K562 (cell line): ENCODE measurements at regions not wholly inside any gene's neighbourhood (a gene's known extent, or its start where the extent isn't known, plus 50 kb on each side); places are given as distances from the start of the nearest gene placed in this dataset.

ENCODE experiments used
- ATAC-seq: fragments of 200-7000 bp; cut with Tn5 transposase; 3 replicates; pipeline ENCODE4 v1.9.1; 2020; ENCODE audit warnings: moderate library complexity
- BruUV-seq: library from RNA; stranded (reverse); fragments of 400-500 nt; replicated peaks from 2 replicates; lab custom pipeline; 2021; lab: Mats Ljungman, UMichigan
- CTCF ChIA-PET: fragments of 300-600 bp; formaldehyde crosslinking; extraction: SDS; loops from one replicate; lab custom pipeline; 2021; ENCODE audit warnings: low intra/inter-chr PET ratio; lab: Yijun Ruan, JAX
- POLR2A ChIA-PET: fragments of 300-600, 350-650 bp; sonication (Branson Sonifier 250); formaldehyde crosslinking; extraction: SDS; loops from one replicate; lab custom pipeline; 2021; ENCODE audit warnings: antibody characterized with exemption, inconsistent platforms; lab: Yijun Ruan, JAX
- DNase-seq, 4 experiments: peaks; one replicate each; pipeline versions ENCODE4 v3.0.0 to v3.0.0-alpha.2; 2011 to 2018; ENCODE audit warnings: low spot score in 3 of 4, mixed read lengths in 3 of 4; ENCODE audit errors: extremely low read depth in 1 of 4
- FAIRE-seq: peaks from 2 replicates; lab custom pipeline; 2011; peaks lifted over from hg19 to GRCh38; lab: Jason Lieb, UNC
- H2AFZ ChIP-seq: 2 replicates; pipeline ENCODE4 v1.6.0; 2011; ENCODE audit warnings: low read depth, low read length, control low read depth, inconsistent platforms
- H3K27ac ChIP-seq: fragments of 200-600 bp; 3 replicates; pipeline ENCODE4 v1.8.0; 2011; ENCODE audit warnings: low read depth, mild to moderate bottlenecking, control low read depth, inconsistent platforms, low read length, moderate library complexity, mixed read lengths; ENCODE audit errors: extremely low read depth
- H3K27me3 ChIP-seq, 2 experiments: fragments of 300-600 bp in 1 of 2; 2 replicates in 1 of 2; 3 replicates in 1 of 2; pipeline versions ENCODE4 v1.6.0 to v1.8.0; 2011; ENCODE audit warnings: inconsistent platforms in 2 of 2, low read length in 2 of 2, mild to moderate bottlenecking in 1 of 2, mixed read lengths in 1 of 2, moderate library complexity in 1 of 2; ENCODE audit not compliant: control insufficient read depth in 2 of 2, insufficient read depth in 2 of 2
- H3K36me3 ChIP-seq: fragments of 300-600 bp; 3 replicates; pipeline ENCODE4 v1.8.0; 2011; ENCODE audit warnings: mild to moderate bottlenecking, low read length, inconsistent platforms; ENCODE audit not compliant: control insufficient read depth, insufficient read depth
- H3K4me1 ChIP-seq, 2 experiments: fragments of 200-600 bp in 1 of 2; replicated peaks in 1 of 2; 2 replicates in 1 of 2; 3 replicates in 1 of 2; pipeline versions ENCODE4 v1.5.1 to v1.8.0; 2011; ENCODE audit warnings: inconsistent platforms in 2 of 2, low read length in 2 of 2, mild to moderate bottlenecking in 1 of 2, mixed read lengths in 1 of 2, moderate library complexity in 1 of 2; ENCODE audit not compliant: control insufficient read depth in 2 of 2, insufficient read depth in 2 of 2
- H3K4me2 ChIP-seq: 2 replicates; pipeline ENCODE4 v1.6.1; 2011; ENCODE audit warnings: low read length, control low read depth, inconsistent platforms, mixed read lengths; ENCODE audit not compliant: insufficient read depth
- H3K4me3 ChIP-seq: fragments of 200-600 bp; sonication (generic), shearing (Covaris generic); 2 replicates; pipeline ENCODE4 v1.5.1; 2016; ENCODE audit warnings: control low read depth, inconsistent platforms
- H3K79me2 ChIP-seq: fragments of 200-600 bp; 3 replicates; pipeline ENCODE4 v1.8.0; 2011; ENCODE audit warnings: low read length, inconsistent platforms; ENCODE audit not compliant: control insufficient read depth, insufficient read depth
- H3K9ac ChIP-seq, 2 experiments: 2 replicates each; pipeline versions ENCODE4 v1.6.0 to v1.6.1; 2011; ENCODE audit warnings: low read depth in 2 of 2, low read length in 2 of 2, control low read depth in 1 of 2, inconsistent platforms in 1 of 2, mild to moderate bottlenecking in 1 of 2, mixed read lengths in 1 of 2; ENCODE audit not compliant: insufficient read depth in 1 of 2
- H3K9me1 ChIP-seq: one replicate; pipeline ENCODE4 v1.6.0; 2011; ENCODE audit warnings: inconsistent platforms, mild to moderate bottlenecking, low read length, moderate library complexity; ENCODE audit not compliant: control insufficient read depth, insufficient read depth
- H3K9me3 ChIP-seq: replicated peaks from 2 replicates; pipeline ENCODE4 v1.5.1; 2011; ENCODE audit warnings: low read depth, low read length, inconsistent platforms; ENCODE audit not compliant: control insufficient read depth, insufficient read depth
- H4K20me1 ChIP-seq: replicated peaks from 2 replicates; pipeline ENCODE4 v1.6.1; 2011; ENCODE audit warnings: low read length, inconsistent platforms, mixed read lengths; ENCODE audit not compliant: control insufficient read depth, insufficient read depth
- ARID2 ChIP-seq: fragments of 450-650 bp; IDR thresholded peaks from 2 replicates; pipeline ENCODE4 v1.6.1; 2017; ENCODE audit warnings: antibody characterized with exemption, mild to moderate bottlenecking
- BCOR ChIP-seq: fragments of 450-650 bp; IDR thresholded peaks from 2 replicates; pipeline ENCODE4 v1.6.1; 2016
- GABPA ChIP-seq: fragments of 200-800 bp; sonication (Bioruptor generic); conservative IDR thresholded peaks from 2 replicates; pipeline ENCODE4 v1.6.1; 2016; ENCODE audit warnings: low read depth, missing genetic modification characterization, missing compliant biosample characterization
- KAT8 ChIP-seq: fragments of 450-650 bp; IDR thresholded peaks from 2 replicates; pipeline ENCODE4 v1.6.1; 2016; ENCODE audit warnings: low read depth, mild to moderate bottlenecking
- KLF16 ChIP-seq: IDR thresholded peaks from 2 replicates; pipeline ENCODE4 v1.6.1; 2016; ENCODE audit warnings: antibody characterized with exemption
- MTF1 ChIP-seq: fragments of 250-450 bp; sonication (Bioruptor Pico); IDR thresholded peaks from 2 replicates; pipeline ENCODE4 v1.9.0; 2021; ENCODE audit warnings: moderate library complexity, mild to moderate bottlenecking, inconsistent platforms, borderline replicate concordance
- MYNN ChIP-seq, 2 experiments: sonication (generic); formaldehyde crosslinking in 1 of 2; IDR thresholded peaks; 2 replicates each; pipeline versions ENCODE4 v1.5.0 to v1.6.1; 2016 to 2020; ENCODE audit warnings: antibody characterized with exemption in 1 of 2, missing genetic modification reagents in 1 of 2
- RAD51 ChIP-seq: fragments of 450-650 bp; IDR thresholded peaks from 2 replicates; pipeline ENCODE4 v1.7.1; 2016; ENCODE audit warnings: low read depth, mild to moderate bottlenecking, borderline replicate concordance
- SAFB ChIP-seq: fragments of 200-400 bp; formaldehyde crosslinking; IDR thresholded peaks from 2 replicates; pipeline ENCODE4 v1.6.1; 2017; ENCODE audit warnings: low read depth, low read length, borderline replicate concordance
- SMARCA5 ChIP-seq: fragments of 450-650 bp; IDR thresholded peaks from 2 replicates; pipeline ENCODE4 v1.6.1; 2016
- SOX6 ChIP-seq: fragments of 450-650 bp; IDR thresholded peaks from 2 replicates; pipeline ENCODE4 v1.6.1; 2014; ENCODE audit warnings: mild to moderate bottlenecking
- THRA ChIP-seq: fragments of 450-650 bp; IDR thresholded peaks from 2 replicates; pipeline ENCODE4 v1.6.1; 2017; ENCODE audit warnings: mild to moderate bottlenecking, moderate library complexity
- THRB ChIP-seq: fragments of 450-650 bp; formaldehyde crosslinking; conservative IDR thresholded peaks from 2 replicates; pipeline ENCODE4 v1.4.0; 2022; ENCODE audit warnings: mild to moderate bottlenecking, missing genetic modification characterization
- TSC22D4 ChIP-seq: fragments of 450-650 bp; IDR thresholded peaks from 2 replicates; pipeline ENCODE4 v1.6.1; 2016; ENCODE audit warnings: missing genetic modification characterization, missing biosample characterization, control low read depth
- YBX1 ChIP-seq: fragments of 450-650 bp; IDR thresholded peaks from 2 replicates; pipeline ENCODE4 v1.7.1; 2016; ENCODE audit warnings: mild to moderate bottlenecking
- ZC3H4 ChIP-seq: sonication (generic); formaldehyde crosslinking; IDR thresholded peaks from 2 replicates; pipeline ENCODE4 v1.9.0; 2021; ENCODE audit warnings: missing genetic modification reagents, borderline replicate concordance
- ZFP36 ChIP-seq: fragments of 150-350 bp; IDR thresholded peaks from 2 replicates; pipeline ENCODE4 v1.6.1; 2018; ENCODE audit warnings: low read length, low read depth; ENCODE audit not compliant: partially characterized antibody
- ZNF212 ChIP-seq: fragments of 450-650 bp; formaldehyde crosslinking; IDR thresholded peaks from 2 replicates; pipeline ENCODE4 v1.4.0; 2020; ENCODE audit warnings: mild to moderate bottlenecking
- ZNF445 ChIP-seq: fragments of 250-450 bp; sonication (Bioruptor Pico); IDR thresholded peaks from 2 replicates; pipeline ENCODE4 v1.4.0; 2020; ENCODE audit warnings: low read depth, mild to moderate bottlenecking, moderate library complexity
- ZNF707 ChIP-seq: fragments of 250-450 bp; sonication (Bioruptor Pico); conservative IDR thresholded peaks from 2 replicates; pipeline ENCODE4 v1.8.0; 2022; ENCODE audit warnings: inconsistent platforms, mild to moderate bottlenecking, moderate library complexity
- WGBS: fragments of 100-300 bp; shearing (Covaris generic); methylation state at CpG from one replicate; pipeline ENCODE4 v1.1.6; 2016; ENCODE audit warnings: low coverage, mixed read lengths; ENCODE audit not compliant: insufficient coverage; ENCODE audit errors: missing lambda C conversion rate; 5-methylcytosine and 5-hydroxymethylcytosine counted together
- in situ Hi-C: fragments of 300-500 bp; cut with MboI; formaldehyde crosslinking; loops from 4 replicates; pipeline ENCODE4 v1.15.0; 2018; ENCODE audit warnings: inconsistent platforms, mixed read lengths
- intact Hi-C: fragments of 100-400 bp; cut with micrococcal nuclease; formaldehyde crosslinking; loops from 2 replicates; pipeline ENCODE4 v1.14.2; 2022
- TF ChIP-seq, protein P1 (sequence below): fragments of 250-450 bp; sonication (Bioruptor Pico); IDR thresholded peaks from 2 replicates; pipeline ENCODE4 v1.8.0; 2022; ENCODE audit warnings: inconsistent platforms

DNA sequence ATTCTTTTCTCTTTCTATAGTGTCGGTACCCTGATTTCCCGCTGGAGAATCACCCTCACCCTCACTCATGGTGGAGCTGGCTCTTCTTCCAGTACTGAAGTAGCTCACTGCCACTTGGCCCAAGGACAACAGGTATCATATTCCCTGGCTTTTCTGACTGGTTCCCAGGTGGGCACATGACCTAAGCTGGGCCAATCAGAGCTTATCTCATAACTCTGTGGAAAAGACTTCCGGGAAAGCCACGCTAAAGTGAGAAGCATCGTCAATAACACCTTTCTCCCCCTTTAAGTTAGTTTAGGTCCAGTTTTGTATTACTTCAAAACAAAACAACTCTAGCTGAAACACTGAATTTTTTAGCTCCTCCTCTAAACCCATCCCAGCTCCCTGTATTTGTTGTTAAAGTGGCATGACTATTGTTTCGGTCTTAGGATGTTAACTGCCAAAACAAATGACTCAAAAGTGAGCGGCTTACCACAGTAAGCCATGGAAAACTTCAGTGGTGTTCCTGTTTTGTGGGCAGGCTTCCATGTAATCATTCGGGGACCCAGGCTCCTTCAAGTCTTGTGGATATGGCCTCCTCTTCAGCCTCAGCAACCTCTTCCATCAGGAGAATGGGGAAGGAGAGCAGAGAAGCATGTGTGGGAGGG lies 137.4 kb upstream of the DLX2 start:
- Histone ChIP-seq H2AFZ (peak overlapping the region; percentile 76), H3K79me2 (no peaks in the 10 kb centered on the region), H3K4me3 (no peak overlapping the region), H3K9ac (no peak overlapping the region), H3K27me3 (peaks cover 11 to 13% of the 10 kb centered on the region in 2 experiments), H4K20me1 (no peaks in the 10 kb centered on the region), H3K9me3 (no peaks in the 10 kb centered on the region), H3K36me3 (no peaks in the 10 kb centered on the region), H3K27ac (no peak overlapping the region), H3K9me1 (no peaks in the 10 kb centered on the region), H3K4me2 (peak overlapping the region; percentile 33; the same call in 1 of the 2 replicates), H3K4me1 (peaks cover 0 to 2% of the 10 kb centered on the region in 2 experiments; a peak in 3 of 5 replicates)
- FAIRE-seq = peak; percentile 62
- in situ Hi-C loops = no loop called here
- CTCF ChIA-PET = no interaction called here
- WGBS = under 1% methylated on average over 8 of the region's 8 CpGs
- intact Hi-C loops = no loop called here
- POLR2A ChIA-PET = interaction anchor here (0.7 to 1.1 kb wide), 4 partner anchors 9 to 35 kb away, joined by 4 to 10 read pairs (median 6); no protein-coding TSS in a partner anchor
- no TSS peak for BruUV-seq
- ATAC-seq = peak; percentile 94
- peak; percentile 22 to 61 (median 44) for DNase-seq
- TF ChIP-seq RAD51 (peak; percentile 87), ZNF212 (CRISPR knock-in tag) (no peak), THRA (no peak), SOX6 (no peak), ZNF707 (CRISPR knock-in tag) (no peak), THRB (CRISPR knock-in tag) (no peak), ZC3H4 (CRISPR knock-in tag) (no peak), BCOR (no peak), TSC22D4 (no peak), MTF1 (CRISPR knock-in tag) (no peak), GABPA (0 out of 2 replicates have a peak, but pooled peaks have one; percentile 19), ZFP36 (no peak), ZNF445 (CRISPR knock-in tag) (no peak), SAFB (no peak), YBX1 (no peak), SMARCA5 (no peak), MYNN (IDR thresholded peaks at IDR 0.05) (no peak), MYNN (CRISPR knock-in tag; IDR thresholded peaks at IDR 0.05) (no peak), KLF16 (no peak), KAT8 (no peak), ARID2 (no peak)
- TF ChIP-seq, protein P1, sequence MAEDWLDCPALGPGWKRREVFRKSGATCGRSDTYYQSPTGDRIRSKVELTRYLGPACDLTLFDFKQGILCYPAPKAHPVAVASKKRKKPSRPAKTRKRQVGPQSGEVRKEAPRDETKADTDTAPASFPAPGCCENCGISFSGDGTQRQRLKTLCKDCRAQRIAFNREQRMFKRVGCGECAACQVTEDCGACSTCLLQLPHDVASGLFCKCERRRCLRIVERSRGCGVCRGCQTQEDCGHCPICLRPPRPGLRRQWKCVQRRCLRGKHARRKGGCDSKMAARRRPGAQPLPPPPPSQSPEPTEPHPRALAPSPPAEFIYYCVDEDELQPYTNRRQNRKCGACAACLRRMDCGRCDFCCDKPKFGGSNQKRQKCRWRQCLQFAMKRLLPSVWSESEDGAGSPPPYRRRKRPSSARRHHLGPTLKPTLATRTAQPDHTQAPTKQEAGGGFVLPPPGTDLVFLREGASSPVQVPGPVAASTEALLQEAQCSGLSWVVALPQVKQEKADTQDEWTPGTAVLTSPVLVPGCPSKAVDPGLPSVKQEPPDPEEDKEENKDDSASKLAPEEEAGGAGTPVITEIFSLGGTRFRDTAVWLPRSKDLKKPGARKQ = no peak
